Astrocyte (in vitro differentiated cells and primary cell): ENCODE measurements at regions not wholly inside any gene's neighbourhood (a gene's known extent, or its start where the extent isn't known, plus 50 kb on each side); places are given as distances from the start of the nearest gene placed in this dataset.

Experiments
- CTCF ChIP-seq: IDR thresholded peaks from 2 replicates; pipeline ENCODE4 v1.5.1; 2011; ENCODE audit warnings: low read depth, mild to moderate bottlenecking, inconsistent platforms, low read length, moderate library complexity; ENCODE audit not compliant: insufficient read depth
- EZH2 ChIP-seq: IDR thresholded peaks from 2 replicates; pipeline ENCODE4 v1.6.1; 2012; ENCODE audit warnings: mild to moderate bottlenecking, low read length, inconsistent platforms; ENCODE audit not compliant: insufficient read depth

- TF ChIP-seq CTCF (no peak), EZH2 (no peak)
Measured at GRCh38 chr1:56196839-56197238, 382.5 kb downstream of the PLPP3 start.
